ENCODE measurements at regions not wholly inside any gene's neighbourhood (a gene's known extent, or its start where the extent isn't known, plus 50 kb on each side); places are given as distances from the start of the nearest gene placed in this dataset.
"Not testable (repeated sequence)": the region's sequence is repeated elsewhere in the genome, so short reads cannot be mapped to it uniquely, and the experiment has no call there.

GRCh38 chr16:85517154-85517553 is 96.0 kb upstream of the GSE1 start:
- no peaks in the 10 kb centered on the region for H3K36me3 ChIP-seq
- no peak for TF ChIP-seq CTCF (IDR thresholded peaks at IDR 0.05)
- no peak for TF ChIP-seq EP300 (IDR thresholded peaks at IDR 0.05; ENCODE audit: low read depth)
- no peak for TF ChIP-seq POLR2A (IDR thresholded peaks at IDR 0.05)
- TF ChIP-seq POLR2AphosphoS5 (IDR thresholded peaks at IDR 0.05): no peak
- no peaks in the 10 kb centered on the region for H3K9me3 ChIP-seq
- no peak overlapping the region for H3K4me3 ChIP-seq
- DNase-seq: no peak
- in situ Hi-C loops (cut with MboI; ENCODE audit: low pct_ligation_motif_present in 1 of 4, low pct_unique_long_range_greater_than_20kb in 1 of 4, low sequenced_read_pairs in 3 of 4) (no loop called here), intact Hi-C loops (cut with DNase I; ENCODE audit: low total_unique reads) (no loop called here)
- H3K4me1 ChIP-seq: peaks cover 29 to 44% (median 40%) of the 10 kb centered on the region in 4 donors
- 89% methylated on average over 6 of the region's 7 CpGs; no CpG with 5 or more reads in 1 of the 2 donors for WGBS, 2 donors (ENCODE audit: low coverage in 1 of 2)
- H3K27me3 ChIP-seq: no peaks in the 10 kb centered on the region
- no peak overlapping the region for H3K27ac ChIP-seq

- in situ Hi-C loops (cut with MboI; ENCODE audit: low pct_ligation_motif_present in 1 of 4, low pct_unique_long_range_greater_than_20kb in 1 of 4, low sequenced_read_pairs in 3 of 4) (no loop called here), intact Hi-C loops (cut with DNase I; ENCODE audit: low total_unique reads) (no loop called here)
- TF ChIP-seq POLR2AphosphoS5 (IDR thresholded peaks at IDR 0.05) (no peak), CTCF (IDR thresholded peaks at IDR 0.05) (no peak), EP300 (IDR thresholded peaks at IDR 0.05; ENCODE audit: low read depth) (no peak), POLR2A (IDR thresholded peaks at IDR 0.05) (no peak)
- Histone ChIP-seq H3K27ac (no peak overlapping the region), H3K27me3 (no peaks in the 10 kb centered on the region), H3K4me1 (peaks cover 29 to 44% (median 40%) of the 10 kb centered on the region in 4 donors), H3K36me3 (no peaks in the 10 kb centered on the region), H3K9me3 (no peaks in the 10 kb centered on the region), H3K4me3 (no peak overlapping the region)
- no peak for DNase-seq
- WGBS, 2 donors (ENCODE audit: low coverage in 1 of 2): 90 to 91% methylated on average over 6 to 38 of the region's 38 CpGs
Measured at GRCh38 chr16:85517563-85518179, 95.5 kb upstream of the GSE1 start.

GRCh38 chr16:85518398-85519049 is 94.6 kb upstream of the GSE1 start:
- Histone ChIP-seq H3K27me3 (no peaks in the 10 kb centered on the region), H3K9me3 (no peaks in the 10 kb centered on the region), H3K4me3 (no peak overlapping the region), H3K27ac (no peak overlapping the region), H3K36me3 (no peaks in the 10 kb centered on the region), H3K4me1 (peaks cover 36 to 50% (median 45%) of the 10 kb centered on the region in 4 donors)
- 81% methylated on average over 17 of the region's 17 CpGs; no CpG with 5 or more reads in 1 of the 2 donors for WGBS, 2 donors (ENCODE audit: low coverage in 1 of 2)
- in situ Hi-C loops (cut with MboI; ENCODE audit: low pct_ligation_motif_present in 1 of 4, low pct_unique_long_range_greater_than_20kb in 1 of 4, low sequenced_read_pairs in 3 of 4): no loop called here
- no peak for DNase-seq
- TF ChIP-seq POLR2AphosphoS5 (IDR thresholded peaks at IDR 0.05): no peak
- TF ChIP-seq CTCF (IDR thresholded peaks at IDR 0.05): no peak
- TF ChIP-seq EP300 (IDR thresholded peaks at IDR 0.05; ENCODE audit: low read depth): no peak
- TF ChIP-seq POLR2A (IDR thresholded peaks at IDR 0.05): no peak
- intact Hi-C loops (cut with DNase I; ENCODE audit: low total_unique reads): no loop called here

- DNase-seq; H3K4me3 ChIP-seq; H3K27ac ChIP-seq; H3K27me3 ChIP-seq; in situ Hi-C loops (cut with MboI; ENCODE audit: low pct_ligation_motif_present in 1 of 4, low pct_unique_long_range_greater_than_20kb in 1 of 4, low sequenced_read_pairs in 3 of 4); H3K36me3 ChIP-seq; H3K9me3 ChIP-seq; intact Hi-C loops (cut with DNase I; ENCODE audit: low total_unique reads): not testable (repeated sequence)
- peaks cover 36 to 50% (median 47%) of the 10 kb centered on the region in 4 donors for H3K4me1 ChIP-seq
- 60 to 90% methylated on average over 2 to 5 of the region's 5 CpGs for WGBS, 2 donors (ENCODE audit: low coverage in 1 of 2)
Measured at GRCh38 chr16:85519050-85519440, 94.1 kb upstream of the GSE1 start.
